ENCODE measurements at regions not wholly inside any gene's neighbourhood (a gene's known extent, or its start where the extent isn't known, plus 50 kb on each side); places are given as distances from the start of the nearest gene placed in this dataset.
"Not testable (repeated sequence)": the region's sequence is repeated elsewhere in the genome, so short reads cannot be mapped to it uniquely, and the experiment has no call there.

GRCh38 chr6:141877275-141877983 lies 255.3 kb upstream of the GJE1 start:
- no peak for DNase-seq

- DNase-seq = no peak
Observed at GRCh38 chr6:141874930-141875602, 257.7 kb upstream of the GJE1 start.

GRCh38 chr6:141869509-141869908 lies 263.2 kb upstream of the GJE1 start:
- DNase-seq = not testable (repeated sequence)

- no peak for DNase-seq
Observed at GRCh38 chr6:141867767-141868166, 265.0 kb upstream of the GJE1 start.

- DNase-seq = no peak
Observed at GRCh38 chr6:141866731-141867497, 265.8 kb upstream of the GJE1 start.

- no peak for DNase-seq
Observed at GRCh38 chr6:141851063-141851462, 281.7 kb upstream of the GJE1 start.

GRCh38 chr6:141848029-141848890 lies 284.5 kb upstream of the GJE1 start:
- DNase-seq = peak; percentile 5

GRCh38 chr6:141846639-141847038 lies 286.1 kb upstream of the GJE1 start:
- no peak for DNase-seq

GRCh38 chr6:141843178-141843834 lies 289.4 kb upstream of the GJE1 start:
- DNase-seq = no peak

GRCh38 chr6:141833001-141833655 lies 299.6 kb upstream of the GJE1 start:
- DNase-seq = no peak

- DNase-seq = no peak
Observed at GRCh38 chr6:141830530-141830929, 302.2 kb upstream of the GJE1 start.

- DNase-seq = no peak
Observed at GRCh38 chr6:141829566-141830360, 303.0 kb upstream of the GJE1 start.

GRCh38 chr6:141824350-141824749 lies 308.4 kb upstream of the GJE1 start:
- DNase-seq = no peak

- DNase-seq = not testable (repeated sequence)
Observed at GRCh38 chr6:141815039-141815438, 317.7 kb upstream of the GJE1 start.

GRCh38 chr6:141809901-141810300 lies 322.8 kb upstream of the GJE1 start:
- no peak for DNase-seq

GRCh38 chr6:141808662-141809061 lies 324.1 kb upstream of the GJE1 start:
- no peak for DNase-seq

- not testable (repeated sequence) for DNase-seq
Observed at GRCh38 chr6:141800973-141801372, 331.8 kb upstream of the GJE1 start.

GRCh38 chr6:141790921-141791320 lies 341.8 kb upstream of the GJE1 start:
- DNase-seq = no peak

GRCh38 chr6:141788096-141788495 lies 344.6 kb upstream of the GJE1 start:
- DNase-seq = no peak

- no peak for DNase-seq
Observed at GRCh38 chr6:141783585-141783984, 349.1 kb upstream of the GJE1 start.

- DNase-seq = no peak
Observed at GRCh38 chr6:141780296-141780695, 352.4 kb upstream of the GJE1 start.
